Kidney (tissue), 13 donors: ENCODE measurements at regions not wholly inside any gene's neighbourhood (a gene's known extent, or its start where the extent isn't known, plus 50 kb on each side); places are given as distances from the start of the nearest gene placed in this dataset.
A peak's percentile ranks its signal among the peaks of the same experiment; 100 is the strongest.

Experiments used
- DNase-seq, 5 donors: peaks; one replicate each; pipeline ENCODE4 v3.0.0-alpha.2; 2013 to 2020
- FAIRE-seq: peaks from 2 replicates; lab custom pipeline; 2012; peaks lifted over from hg19 to GRCh38; lab: Jason Lieb, UNC
- H3K27ac ChIP-seq, 2 donors: one replicate each; pipeline ENCODE4 v1.7.0; 2013; ENCODE audit warnings: low read depth in 2 of 2, low read length in 2 of 2, inconsistent platforms in 1 of 2
- H3K27me3 ChIP-seq: one replicate; pipeline ENCODE4 v1.7.1; 2013; ENCODE audit warnings: low read length, inconsistent platforms; ENCODE audit not compliant: control insufficient read depth, insufficient read depth
- H3K36me3 ChIP-seq, 3 donors: one replicate each; pipeline versions ENCODE4 v1.7.0 to v1.7.1; 2013; ENCODE audit warnings: low read length in 3 of 3, control low read depth in 1 of 3, inconsistent platforms in 1 of 3; ENCODE audit not compliant: insufficient read depth in 3 of 3, control insufficient read depth in 2 of 3
- H3K4me1 ChIP-seq, 3 donors: one replicate each; pipeline versions ENCODE4 v1.7.0 to v1.7.1; 2013; ENCODE audit warnings: low read length in 3 of 3, inconsistent platforms in 1 of 3, low read depth in 1 of 3; ENCODE audit not compliant: control insufficient read depth in 2 of 3, insufficient read depth in 2 of 3
- H3K4me3 ChIP-seq, 3 donors: one replicate each; pipeline versions ENCODE4 v1.7.0 to v1.8.1; 2013; ENCODE audit warnings: low read length in 3 of 3, control low read depth in 1 of 3, inconsistent platforms in 1 of 3
- H3K9ac ChIP-seq, 3 donors: one replicate each; pipeline versions ENCODE4 v1.7.0 to v1.7.1; 2013; ENCODE audit warnings: low read length in 3 of 3, control low read depth in 1 of 3, inconsistent platforms in 1 of 3
- H3K9me3 ChIP-seq, 3 donors: one replicate each; pipeline versions ENCODE4 v1.7.0 to v1.7.1; 2013; ENCODE audit warnings: low read length in 3 of 3, control low read depth in 1 of 3, inconsistent platforms in 1 of 3; ENCODE audit not compliant: control insufficient read depth in 2 of 3, insufficient read depth in 1 of 3
- intact Hi-C: fragments of 100-400 bp; cut with DNase I; formaldehyde crosslinking; loops from one replicate; pipeline ENCODE4 v1.11.1; 2022
- TF ChIP-seq, protein P1 (sequence below): IDR thresholded peaks from 3 replicates; pipeline ENCODE4 v1.5.1; 2012; ENCODE audit warnings: mild to moderate bottlenecking, moderate library complexity, borderline replicate concordance; ENCODE audit not compliant: insufficient read depth; ENCODE audit errors: extremely low read depth
- donor health status: control.
- donor health status: control.
- donor health status: control.
- donor health status: control.
- donor health status: control.
- donor health status: DM: yes; HTN: yes; CAD: no.
- donor health status: Normal renal cell carcinoma (clear cell type).

DNA sequence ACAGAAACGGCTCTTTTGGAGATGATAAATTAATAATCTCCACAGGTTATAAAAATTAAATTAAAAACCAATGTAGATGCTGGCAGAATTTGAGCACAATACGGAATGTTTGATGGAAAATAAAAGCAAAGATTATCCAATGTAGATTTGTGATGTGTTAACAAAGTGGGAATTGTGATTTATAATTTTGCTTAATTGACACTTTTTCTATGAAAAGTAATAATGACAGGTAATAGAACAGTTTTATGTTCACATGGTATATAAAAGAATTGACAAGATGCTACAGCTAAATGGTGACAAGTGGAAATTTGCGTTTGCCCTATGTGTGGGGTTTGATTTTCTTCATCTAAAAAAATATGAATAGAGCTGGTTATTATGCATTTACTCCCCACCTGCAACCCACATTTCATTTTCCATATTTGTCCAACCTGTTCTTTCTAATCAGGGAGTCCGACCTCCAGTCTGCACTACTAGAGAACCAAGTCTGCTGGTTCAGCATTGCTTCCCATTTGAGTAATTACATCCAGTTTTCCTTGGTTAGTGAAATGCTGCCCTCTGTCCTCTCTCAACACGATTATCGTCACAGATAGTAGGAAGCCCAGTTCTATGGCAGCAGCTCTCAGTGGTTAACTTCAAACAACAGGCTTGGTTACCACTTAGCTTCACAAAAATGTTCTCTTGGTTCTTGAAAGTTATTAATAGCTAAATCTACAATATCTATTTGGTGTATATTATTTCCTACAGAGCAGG, 61.4 kb upstream of the SLITRK1 start:
- H3K4me3 ChIP-seq, result no peak overlapping the region
- TF ChIP-seq, protein P1, sequence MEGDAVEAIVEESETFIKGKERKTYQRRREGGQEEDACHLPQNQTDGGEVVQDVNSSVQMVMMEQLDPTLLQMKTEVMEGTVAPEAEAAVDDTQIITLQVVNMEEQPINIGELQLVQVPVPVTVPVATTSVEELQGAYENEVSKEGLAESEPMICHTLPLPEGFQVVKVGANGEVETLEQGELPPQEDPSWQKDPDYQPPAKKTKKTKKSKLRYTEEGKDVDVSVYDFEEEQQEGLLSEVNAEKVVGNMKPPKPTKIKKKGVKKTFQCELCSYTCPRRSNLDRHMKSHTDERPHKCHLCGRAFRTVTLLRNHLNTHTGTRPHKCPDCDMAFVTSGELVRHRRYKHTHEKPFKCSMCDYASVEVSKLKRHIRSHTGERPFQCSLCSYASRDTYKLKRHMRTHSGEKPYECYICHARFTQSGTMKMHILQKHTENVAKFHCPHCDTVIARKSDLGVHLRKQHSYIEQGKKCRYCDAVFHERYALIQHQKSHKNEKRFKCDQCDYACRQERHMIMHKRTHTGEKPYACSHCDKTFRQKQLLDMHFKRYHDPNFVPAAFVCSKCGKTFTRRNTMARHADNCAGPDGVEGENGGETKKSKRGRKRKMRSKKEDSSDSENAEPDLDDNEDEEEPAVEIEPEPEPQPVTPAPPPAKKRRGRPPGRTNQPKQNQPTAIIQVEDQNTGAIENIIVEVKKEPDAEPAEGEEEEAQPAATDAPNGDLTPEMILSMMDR, result no peak
- peak in 2 of 5 donors; percentile 2 to 6 for DNase-seq
- FAIRE-seq, result no peak
- no peaks in the 10 kb centered on the region for H3K9me3 ChIP-seq
- H3K9ac ChIP-seq, result no peak overlapping the region
- no peaks in the 10 kb centered on the region for H3K4me1 ChIP-seq
- no peaks in the 10 kb centered on the region for H3K27me3 ChIP-seq
- intact Hi-C loops, result no loop called here
- no peaks in the 10 kb centered on the region for H3K36me3 ChIP-seq
- no peak overlapping the region for H3K27ac ChIP-seq

DNA sequence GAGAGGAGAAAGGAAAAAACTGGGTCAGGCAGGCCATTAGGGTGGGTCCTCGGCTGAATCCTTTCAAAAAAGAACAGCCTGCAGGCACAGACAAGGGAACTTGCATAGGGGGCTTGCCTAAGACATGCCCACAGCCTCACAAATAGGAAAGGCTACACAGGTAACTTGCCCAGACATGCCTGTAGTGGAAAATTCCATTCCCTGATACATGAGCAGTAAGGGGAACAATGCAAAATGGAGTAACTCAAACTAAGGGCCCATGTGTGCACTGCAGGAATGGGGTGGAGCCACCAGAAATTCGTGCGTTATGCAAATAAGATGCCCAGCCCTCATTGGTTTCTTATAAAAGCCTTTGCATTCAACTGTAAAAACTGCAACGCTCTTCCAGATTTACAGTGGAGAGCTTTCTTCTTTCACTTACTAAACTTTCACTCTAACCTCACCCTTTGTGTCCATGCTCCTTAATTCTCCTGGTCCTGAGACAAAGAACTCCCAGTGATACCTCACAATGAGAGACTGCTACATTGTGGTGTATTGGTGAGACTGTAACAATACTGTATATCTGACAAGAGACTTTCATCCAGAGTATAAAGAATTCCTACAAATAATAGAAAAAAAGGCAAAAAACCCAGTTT, 59.5 kb upstream of the SLITRK1 start:
- Histone ChIP-seq H3K27ac (no peak overlapping the region), H3K4me1 (no peaks in the 10 kb centered on the region), H3K27me3 (no peaks in the 10 kb centered on the region), H3K36me3 (no peaks in the 10 kb centered on the region), H3K4me3 (no peak overlapping the region), H3K9me3 (no peaks in the 10 kb centered on the region), H3K9ac (no peak overlapping the region)
- TF ChIP-seq, protein P1, result no peak
- no peak for DNase-seq
- no peak for FAIRE-seq
- intact Hi-C loops, result no loop called here

DNA sequence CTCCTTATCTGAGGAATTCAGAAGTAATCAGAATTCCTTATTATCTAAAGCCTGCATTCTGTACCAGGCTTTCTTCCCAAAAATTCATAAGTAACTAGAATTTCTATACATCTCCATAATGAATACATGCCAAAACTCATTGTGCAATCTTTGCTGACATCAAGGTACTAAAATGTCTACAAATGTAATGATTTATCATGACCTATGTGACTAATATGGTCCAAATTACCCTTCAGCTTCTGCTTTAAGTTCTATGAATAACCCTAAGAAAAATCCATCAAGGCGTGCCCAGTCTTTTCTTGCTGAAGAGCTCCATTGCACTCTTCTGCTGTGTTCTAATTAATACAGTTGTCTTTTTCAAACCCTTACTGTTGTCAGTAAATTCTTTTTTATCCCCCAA, 58.5 kb upstream of the SLITRK1 start:
- no peak overlapping the region for H3K9ac ChIP-seq
- intact Hi-C loops, result no loop called here
- H3K4me3 ChIP-seq, result no peak overlapping the region
- no peaks in the 10 kb centered on the region for H3K4me1 ChIP-seq
- FAIRE-seq (no peak), DNase-seq (no peak)
- TF ChIP-seq, protein P1, result no peak
- no peaks in the 10 kb centered on the region for H3K36me3 ChIP-seq
- no peaks in the 10 kb centered on the region for H3K9me3 ChIP-seq
- H3K27me3 ChIP-seq, result no peaks in the 10 kb centered on the region
- H3K27ac ChIP-seq, result no peak overlapping the region
